GM23248 (cell line): ENCODE measurements at regions not wholly inside any gene's neighbourhood (a gene's known extent, or its start where the extent isn't known, plus 50 kb on each side); places are given as distances from the start of the nearest gene placed in this dataset.

Experiments used
- EZH2 ChIP-seq: fragments of 200-600 bp; sonication (generic); IDR thresholded peaks from 2 replicates; pipeline ENCODE4 v1.6.1; 2018; ENCODE audit warnings: antibody characterized with exemption, mild to moderate bottlenecking; ENCODE audit not compliant: insufficient read depth, poor library complexity, severe bottlenecking
- EZH2phosphoT487 ChIP-seq: fragments of 200-600 bp; sonication (generic); IDR thresholded peaks from 2 replicates; pipeline ENCODE4 v1.6.1; 2018; ENCODE audit warnings: antibody characterized with exemption, moderate library complexity, mild to moderate bottlenecking, low read depth; ENCODE audit not compliant: insufficient read depth

DNA sequence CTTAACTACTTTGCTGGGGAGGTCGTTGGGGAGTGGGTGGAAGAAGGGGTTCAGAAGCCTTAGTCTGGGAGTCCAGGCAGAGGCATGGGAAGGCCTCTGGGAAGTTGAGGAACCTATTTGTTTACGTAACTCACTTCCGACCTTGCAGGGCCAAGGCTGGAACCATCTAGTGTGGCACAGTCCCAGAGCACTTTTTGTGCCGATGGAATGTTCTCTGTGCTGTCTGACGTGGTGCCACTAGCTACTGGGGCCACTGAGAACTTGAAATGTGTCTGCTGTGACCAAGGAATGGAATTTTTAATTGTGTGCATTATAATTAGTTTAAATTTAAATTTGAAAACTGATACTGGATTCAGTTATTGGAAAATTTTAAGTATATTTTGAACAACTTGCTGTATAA lies 139.7 kb downstream of the FAM161A start:
- TF ChIP-seq EZH2 = no peak
- no peak for TF ChIP-seq EZH2phosphoT487
